Stimulated activated naive CD8-positive, alpha-beta T cell treated with anti-CD3 and anti-CD28 coated beads, Interleukin-15, Interleukin-2, amounts not matched to agents 100 ng/mL and 50 ng/mL, for 24 hours (primary cell): ENCODE measurements at regions not wholly inside any gene's neighbourhood (a gene's known extent, or its start where the extent isn't known, plus 50 kb on each side); places are given as distances from the start of the nearest gene placed in this dataset.
"Not testable (repeated sequence)": the region's sequence is repeated elsewhere in the genome, so short reads cannot be mapped to it uniquely, and the experiment has no call there.

Source experiments
- H3K27ac Mint-ChIP-seq: one replicate; pipeline ENCODE4 v1.8.0; 2021; ENCODE audit warnings: mild to moderate bottlenecking, mixed read lengths
- H3K27me3 Mint-ChIP-seq: one replicate; pipeline ENCODE4 v1.8.0; 2021; ENCODE audit warnings: mixed read lengths
- H3K36me3 Mint-ChIP-seq: one replicate; pipeline ENCODE4 v1.8.0; 2021; ENCODE audit warnings: low read depth, mixed read lengths
- H3K4me1 Mint-ChIP-seq: one replicate; pipeline ENCODE4 v1.8.0; 2021; ENCODE audit warnings: low read depth, mixed read lengths
- H3K4me3 Mint-ChIP-seq: one replicate; pipeline ENCODE4 v1.8.0; 2021; ENCODE audit warnings: mild to moderate bottlenecking, mixed read lengths
- H3K9me3 Mint-ChIP-seq: one replicate; pipeline ENCODE4 v1.8.0; 2021; ENCODE audit warnings: mixed read lengths

- H3K9me3 Mint-ChIP-seq = no peaks in the 10 kb centered on the region
- peaks cover 6% of the 10 kb centered on the region for H3K4me1 Mint-ChIP-seq
- no peaks in the 10 kb centered on the region for H3K36me3 Mint-ChIP-seq
- no peak overlapping the region for H3K4me3 Mint-ChIP-seq
- H3K27ac Mint-ChIP-seq = no peak overlapping the region
- H3K27me3 Mint-ChIP-seq = peaks cover 16% of the 10 kb centered on the region
Observed at GRCh38 chr16:10232757-10233156, 50.5 kb upstream of the GRIN2A start.

GRCh38 chr16:10239640-10240039 lies 57.4 kb upstream of the GRIN2A start:
- Mint-ChIP-seq H3K27ac (no peak overlapping the region), H3K27me3 (peaks cover 18% of the 10 kb centered on the region), H3K36me3 (no peaks in the 10 kb centered on the region), H3K4me1 (no peaks in the 10 kb centered on the region), H3K4me3 (no peak overlapping the region), H3K9me3 (no peaks in the 10 kb centered on the region)

- Mint-ChIP-seq H3K27ac (no peak overlapping the region), H3K36me3 (no peaks in the 10 kb centered on the region), H3K9me3 (no peaks in the 10 kb centered on the region), H3K4me1 (no peaks in the 10 kb centered on the region), H3K4me3 (no peak overlapping the region), H3K27me3 (peaks cover 14% of the 10 kb centered on the region)
Observed at GRCh38 chr16:10240854-10241613, 58.8 kb upstream of the GRIN2A start.

- peaks cover 10% of the 10 kb centered on the region for H3K27me3 Mint-ChIP-seq
- no peaks in the 10 kb centered on the region for H3K36me3 Mint-ChIP-seq
- H3K4me3 Mint-ChIP-seq = no peak overlapping the region
- no peaks in the 10 kb centered on the region for H3K9me3 Mint-ChIP-seq
- no peaks in the 10 kb centered on the region for H3K4me1 Mint-ChIP-seq
- H3K27ac Mint-ChIP-seq = no peak overlapping the region
Observed at GRCh38 chr16:10242097-10242496, 59.9 kb upstream of the GRIN2A start.

- no peak overlapping the region for H3K4me3 Mint-ChIP-seq
- H3K9me3 Mint-ChIP-seq = no peaks in the 10 kb centered on the region
- peaks cover 6% of the 10 kb centered on the region for H3K27me3 Mint-ChIP-seq
- H3K4me1 Mint-ChIP-seq = no peaks in the 10 kb centered on the region
- H3K27ac Mint-ChIP-seq = no peak overlapping the region
- H3K36me3 Mint-ChIP-seq = no peaks in the 10 kb centered on the region
Observed at GRCh38 chr16:10242916-10243315, 60.7 kb upstream of the GRIN2A start.

GRCh38 chr16:10245002-10245401 lies 62.8 kb upstream of the GRIN2A start:
- no peaks in the 10 kb centered on the region for H3K4me1 Mint-ChIP-seq
- H3K27me3 Mint-ChIP-seq = no peaks in the 10 kb centered on the region
- no peak overlapping the region for H3K4me3 Mint-ChIP-seq
- no peak overlapping the region for H3K27ac Mint-ChIP-seq
- H3K9me3 Mint-ChIP-seq = no peaks in the 10 kb centered on the region
- no peaks in the 10 kb centered on the region for H3K36me3 Mint-ChIP-seq

GRCh38 chr16:10250137-10250828 lies 68.1 kb upstream of the GRIN2A start:
- H3K27me3 Mint-ChIP-seq = no peaks in the 10 kb centered on the region
- no peaks in the 10 kb centered on the region for H3K36me3 Mint-ChIP-seq
- no peak overlapping the region for H3K4me3 Mint-ChIP-seq
- H3K27ac Mint-ChIP-seq = no peak overlapping the region
- no peaks in the 10 kb centered on the region for H3K9me3 Mint-ChIP-seq
- no peaks in the 10 kb centered on the region for H3K4me1 Mint-ChIP-seq

GRCh38 chr16:10252155-10252554 lies 69.9 kb upstream of the GRIN2A start:
- no peak overlapping the region for H3K27ac Mint-ChIP-seq
- no peaks in the 10 kb centered on the region for H3K9me3 Mint-ChIP-seq
- H3K4me3 Mint-ChIP-seq = no peak overlapping the region
- H3K36me3 Mint-ChIP-seq = no peaks in the 10 kb centered on the region
- peaks cover 5% of the 10 kb centered on the region for H3K27me3 Mint-ChIP-seq
- H3K4me1 Mint-ChIP-seq = peaks cover 6% of the 10 kb centered on the region

- Mint-ChIP-seq H3K4me1 (peaks cover 11% of the 10 kb centered on the region), H3K4me3 (no peak overlapping the region), H3K27me3 (peaks cover 5% of the 10 kb centered on the region), H3K9me3 (no peaks in the 10 kb centered on the region), H3K27ac (no peak overlapping the region), H3K36me3 (no peaks in the 10 kb centered on the region)
Observed at GRCh38 chr16:10253409-10253808, 71.2 kb upstream of the GRIN2A start.

- Mint-ChIP-seq H3K27ac (no peak overlapping the region), H3K4me1 (peaks cover 16% of the 10 kb centered on the region), H3K4me3 (no peak overlapping the region)
Observed at GRCh38 chr16:10255728-10256127, 73.5 kb upstream of the GRIN2A start.

GRCh38 chr16:10256784-10257641 lies 74.8 kb upstream of the GRIN2A start:
- Mint-ChIP-seq H3K9me3 (no peaks in the 10 kb centered on the region), H3K27me3 (peaks cover 5% of the 10 kb centered on the region), H3K4me3 (no peak overlapping the region), H3K36me3 (no peaks in the 10 kb centered on the region), H3K27ac (no peak overlapping the region), H3K4me1 (peaks cover 16% of the 10 kb centered on the region)

More at GRCh38 chr16:10255728-10256127, 73.5 kb upstream of the GRIN2A start:
- Mint-ChIP-seq H3K9me3 (no peaks in the 10 kb centered on the region), H3K27me3 (peaks cover 5% of the 10 kb centered on the region), H3K36me3 (no peaks in the 10 kb centered on the region)

- H3K4me3 Mint-ChIP-seq, H3K36me3 Mint-ChIP-seq, H3K9me3 Mint-ChIP-seq, H3K27ac Mint-ChIP-seq, H3K27me3 Mint-ChIP-seq: not testable (repeated sequence)
- H3K4me1 Mint-ChIP-seq = peaks cover 16% of the 10 kb centered on the region
Observed at GRCh38 chr16:10257642-10258251, 75.5 kb upstream of the GRIN2A start.

- H3K36me3 Mint-ChIP-seq, H3K4me3 Mint-ChIP-seq, H3K27ac Mint-ChIP-seq, H3K27me3 Mint-ChIP-seq, H3K9me3 Mint-ChIP-seq: not testable (repeated sequence)
- peaks cover 16% of the 10 kb centered on the region for H3K4me1 Mint-ChIP-seq
Observed at GRCh38 chr16:10258930-10259603, 76.8 kb upstream of the GRIN2A start.

- Mint-ChIP-seq H3K4me3 (no peak overlapping the region), H3K36me3 (no peaks in the 10 kb centered on the region), H3K27me3 (peaks cover 3% of the 10 kb centered on the region), H3K27ac (no peak overlapping the region), H3K4me1 (peaks cover 20% of the 10 kb centered on the region), H3K9me3 (no peaks in the 10 kb centered on the region)
Observed at GRCh38 chr16:10261077-10261476, 78.8 kb upstream of the GRIN2A start.
